ENCODE measurements at regions not wholly inside any gene's neighbourhood (a gene's known extent, or its start where the extent isn't known, plus 50 kb on each side); places are given as distances from the start of the nearest gene placed in this dataset.

DNA sequence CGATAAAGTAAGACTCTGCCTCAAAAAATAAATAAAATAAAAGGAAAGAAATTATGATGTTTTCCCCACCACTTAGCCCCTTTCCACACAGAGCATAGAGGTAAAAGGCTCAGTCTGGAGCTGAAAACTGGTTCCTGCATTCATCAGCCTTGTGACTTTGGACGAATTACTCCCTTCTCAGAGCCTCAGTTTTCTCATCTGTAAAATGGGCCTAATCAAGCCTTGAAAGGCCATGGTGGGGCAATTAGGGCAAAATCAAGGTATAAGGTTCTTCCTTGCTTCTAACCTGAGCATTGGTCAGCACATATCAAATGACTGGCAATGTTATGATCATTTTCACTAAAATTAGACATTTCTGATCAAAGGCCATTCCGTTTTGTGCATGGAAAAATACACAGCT is 417.7 kb downstream of the MN1 start:
- TF ChIP-seq ZC3H10 (CRISPR knock-in tag; IDR thresholded peaks at IDR 0.05) = no peak
- no peak for TF ChIP-seq OSR1 (CRISPR knock-in tag; IDR thresholded peaks at IDR 0.05)
